ENCODE measurements at regions not wholly inside any gene's neighbourhood (a gene's known extent, or its start where the extent isn't known, plus 50 kb on each side); places are given as distances from the start of the nearest gene placed in this dataset.

DNA sequence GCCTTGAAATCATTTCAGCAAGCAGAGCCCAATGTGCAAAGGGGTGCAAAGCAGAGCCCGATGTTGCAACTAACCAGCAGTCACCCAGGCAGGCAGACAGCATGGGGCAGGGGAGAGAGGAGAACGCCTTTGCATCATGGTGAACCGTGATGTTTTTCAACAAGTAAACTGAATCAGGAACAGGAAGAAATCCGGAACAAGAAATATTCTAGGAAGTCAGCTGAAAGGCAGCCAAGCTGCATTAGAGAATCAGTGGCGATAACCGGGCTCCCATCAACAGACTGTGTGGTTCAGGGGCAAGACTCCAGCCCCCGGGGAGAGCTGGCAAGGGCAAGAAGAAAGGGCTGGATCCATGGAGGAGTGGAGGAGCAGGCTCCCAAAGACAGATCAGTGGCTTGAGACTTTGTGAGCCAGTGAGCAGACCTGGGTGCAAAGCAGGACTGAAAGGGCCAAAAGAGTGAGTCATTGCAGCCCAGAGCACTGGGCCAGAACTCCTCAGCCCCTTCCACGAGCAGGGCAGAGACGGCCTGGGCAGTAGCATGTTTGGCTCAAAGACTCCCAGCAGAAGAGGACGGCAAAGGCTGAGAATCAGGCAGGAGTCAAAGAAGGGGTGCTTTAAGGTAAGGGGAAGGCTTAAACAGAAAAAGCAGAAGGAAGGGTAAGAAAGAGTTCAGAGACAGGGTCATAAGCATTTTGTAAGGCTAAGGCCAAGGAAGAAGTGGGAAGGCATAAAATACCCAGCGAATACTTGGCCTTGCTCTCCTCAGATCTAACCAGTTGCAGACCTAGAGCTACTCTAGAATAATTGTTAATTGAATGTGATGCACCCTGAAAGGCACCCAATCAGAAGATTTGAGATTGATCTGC is 155.0 kb downstream of the SETD4 start:
- Mint-ChIP-seq H3K36me3 (ENCODE audit: low read depth) (no peaks in the 10 kb centered on the region), H3K4me1 (no peaks in the 10 kb centered on the region), H3K9me3 (no peaks in the 10 kb centered on the region), H3K27ac (no peak overlapping the region), H3K27me3 (peaks cover 3% of the 10 kb centered on the region), H3K4me3 (no peak overlapping the region)
- intact Hi-C loops (cut with micrococcal nuclease): no loop called here
- TF ChIP-seq, protein P1, sequence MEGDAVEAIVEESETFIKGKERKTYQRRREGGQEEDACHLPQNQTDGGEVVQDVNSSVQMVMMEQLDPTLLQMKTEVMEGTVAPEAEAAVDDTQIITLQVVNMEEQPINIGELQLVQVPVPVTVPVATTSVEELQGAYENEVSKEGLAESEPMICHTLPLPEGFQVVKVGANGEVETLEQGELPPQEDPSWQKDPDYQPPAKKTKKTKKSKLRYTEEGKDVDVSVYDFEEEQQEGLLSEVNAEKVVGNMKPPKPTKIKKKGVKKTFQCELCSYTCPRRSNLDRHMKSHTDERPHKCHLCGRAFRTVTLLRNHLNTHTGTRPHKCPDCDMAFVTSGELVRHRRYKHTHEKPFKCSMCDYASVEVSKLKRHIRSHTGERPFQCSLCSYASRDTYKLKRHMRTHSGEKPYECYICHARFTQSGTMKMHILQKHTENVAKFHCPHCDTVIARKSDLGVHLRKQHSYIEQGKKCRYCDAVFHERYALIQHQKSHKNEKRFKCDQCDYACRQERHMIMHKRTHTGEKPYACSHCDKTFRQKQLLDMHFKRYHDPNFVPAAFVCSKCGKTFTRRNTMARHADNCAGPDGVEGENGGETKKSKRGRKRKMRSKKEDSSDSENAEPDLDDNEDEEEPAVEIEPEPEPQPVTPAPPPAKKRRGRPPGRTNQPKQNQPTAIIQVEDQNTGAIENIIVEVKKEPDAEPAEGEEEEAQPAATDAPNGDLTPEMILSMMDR (IDR thresholded peaks at IDR 0.05): no peak
- ATAC-seq (ENCODE audit: low read depth): no peak
- DNase-seq: no peak
- POLR2A ChIA-PET: no interaction called here
- CTCF ChIA-PET: no interaction called here

DNA sequence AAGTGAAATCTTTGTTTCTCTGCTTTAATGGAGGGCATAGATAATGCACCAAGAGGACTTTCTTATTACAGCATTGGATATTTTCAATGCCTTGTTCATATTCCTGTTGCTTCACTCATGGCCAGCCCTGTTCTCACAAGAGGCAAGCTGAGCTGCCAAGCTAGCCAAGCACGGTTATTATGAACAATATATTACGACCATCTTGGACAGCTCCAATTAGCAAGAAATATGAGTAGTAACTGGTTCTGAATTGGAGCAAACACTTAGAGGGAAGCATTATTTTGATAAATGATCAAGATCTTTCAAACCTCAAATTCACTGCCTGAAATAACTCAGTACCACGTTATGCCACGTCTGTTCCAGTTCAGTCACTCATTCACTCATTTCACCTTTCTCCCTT is 159.8 kb downstream of the SETD4 start:
- H3K4me3 Mint-ChIP-seq: no peak overlapping the region
- no peaks in the 10 kb centered on the region for H3K9me3 Mint-ChIP-seq
- H3K27me3 Mint-ChIP-seq: peaks cover 3% of the 10 kb centered on the region
- H3K36me3 Mint-ChIP-seq (ENCODE audit: low read depth): no peaks in the 10 kb centered on the region
- intact Hi-C loops (cut with micrococcal nuclease): no loop called here
- ChIA-PET CTCF (no interaction called here), POLR2A (no interaction called here)
- H3K4me1 Mint-ChIP-seq: peaks cover 9% of the 10 kb centered on the region
- no peak for DNase-seq
- no peak for ATAC-seq (ENCODE audit: low read depth)
- H3K27ac Mint-ChIP-seq: no peak overlapping the region
- TF ChIP-seq, protein P1 (IDR thresholded peaks at IDR 0.05): no peak

DNA sequence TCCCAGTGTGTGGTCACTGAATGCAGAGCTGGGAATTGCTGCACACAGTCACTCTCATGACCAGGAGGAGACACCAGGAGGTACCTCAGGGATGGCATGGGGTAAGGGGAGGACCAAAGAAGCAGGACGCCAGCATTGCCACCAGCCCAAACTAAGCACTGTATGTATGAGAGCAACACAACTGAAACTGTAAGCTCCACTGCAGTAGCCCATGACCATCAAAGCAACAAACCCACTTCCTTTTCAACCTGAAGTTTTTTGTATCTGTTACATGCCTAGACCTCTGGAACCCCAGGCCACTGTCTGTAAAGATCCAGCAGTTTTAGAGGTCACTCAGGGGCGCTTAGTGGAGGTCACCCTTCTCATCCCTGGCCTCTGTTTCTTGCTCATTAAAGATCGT is 164.3 kb downstream of the SETD4 start:
- DNase-seq: no peak
- POLR2A ChIA-PET: no interaction called here
- ATAC-seq (ENCODE audit: low read depth): no peak
- Mint-ChIP-seq H3K27ac (no peak overlapping the region), H3K36me3 (ENCODE audit: low read depth) (no peaks in the 10 kb centered on the region), H3K4me1 (peaks cover 11% of the 10 kb centered on the region), H3K4me3 (no peak overlapping the region), H3K9me3 (no peaks in the 10 kb centered on the region), H3K27me3 (peaks cover 2% of the 10 kb centered on the region)
- TF ChIP-seq, protein P1 (IDR thresholded peaks at IDR 0.05): no peak
- CTCF ChIA-PET: no interaction called here
- intact Hi-C loops (cut with micrococcal nuclease): no loop called here

DNA sequence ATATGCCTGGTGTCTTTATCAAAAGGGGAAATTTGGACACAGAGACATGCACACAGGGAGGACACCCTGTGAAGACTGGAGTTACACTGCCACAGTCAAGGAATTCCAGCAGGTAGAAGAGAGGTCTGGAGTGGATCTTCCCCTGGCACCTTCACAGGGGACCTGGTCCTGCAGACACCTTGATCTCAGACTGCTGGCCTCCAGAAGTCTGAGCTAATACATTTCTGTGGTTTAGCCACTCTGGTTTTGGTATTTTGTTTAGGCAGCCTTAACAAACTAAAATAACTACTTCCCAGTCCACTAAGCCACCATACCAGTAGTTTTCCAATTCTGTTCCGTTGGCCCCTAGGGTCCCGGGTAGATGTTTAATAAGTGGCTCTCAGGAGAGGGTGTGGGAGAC is 164.7 kb downstream of the SETD4 start:
- Mint-ChIP-seq H3K27me3 (peaks cover 2% of the 10 kb centered on the region), H3K4me3 (no peak overlapping the region), H3K36me3 (ENCODE audit: low read depth) (no peaks in the 10 kb centered on the region), H3K27ac (no peak overlapping the region), H3K9me3 (no peaks in the 10 kb centered on the region), H3K4me1 (peaks cover 11% of the 10 kb centered on the region)
- ATAC-seq (ENCODE audit: low read depth) (no peak), DNase-seq (no peak)
- ChIA-PET POLR2A (no interaction called here), CTCF (no interaction called here)
- TF ChIP-seq, protein P1 (IDR thresholded peaks at IDR 0.05): no peak
- intact Hi-C loops (cut with micrococcal nuclease): no loop called here

DNA sequence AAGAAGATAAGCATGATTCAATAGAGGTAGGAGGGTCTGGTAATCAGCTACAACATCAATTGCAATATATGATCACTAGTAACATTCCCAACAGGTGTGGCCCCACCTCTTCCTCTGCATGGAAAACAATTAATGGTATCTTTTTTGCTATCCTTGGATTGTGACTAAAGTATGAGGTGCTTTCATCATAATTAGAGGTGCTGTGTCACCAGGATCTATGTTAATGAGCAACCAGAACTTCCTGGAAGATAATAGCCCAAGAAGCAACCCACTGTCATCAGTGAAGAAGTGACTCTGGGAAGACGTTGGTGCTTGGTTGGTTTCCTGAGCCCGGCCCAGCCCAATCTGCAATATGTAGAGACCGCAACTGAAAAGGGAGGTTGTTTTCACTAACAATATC is 167.2 kb downstream of the SETD4 start:
- Mint-ChIP-seq H3K27me3 (peaks cover 4% of the 10 kb centered on the region), H3K4me1 (peaks cover 11% of the 10 kb centered on the region), H3K4me3 (no peak overlapping the region), H3K36me3 (ENCODE audit: low read depth) (no peaks in the 10 kb centered on the region), H3K9me3 (no peaks in the 10 kb centered on the region), H3K27ac (no peak overlapping the region)
- DNase-seq: no peak
- TF ChIP-seq, protein P1 (IDR thresholded peaks at IDR 0.05): no peak
- intact Hi-C loops (cut with micrococcal nuclease): no loop called here
- ChIA-PET POLR2A (no interaction called here), CTCF (no interaction called here)
- no peak for ATAC-seq (ENCODE audit: low read depth)

Data from activated B cell treated with CpG ODN at 0.5 μM for 24 hours (primary cell).